Peyer's patch (tissue), 4 donors: ENCODE measurements at regions not wholly inside any gene's neighbourhood (a gene's known extent, or its start where the extent isn't known, plus 50 kb on each side); places are given as distances from the start of the nearest gene placed in this dataset.

Experiments
- DNase-seq, 3 donors: peaks; one replicate each; pipeline ENCODE4 v3.0.0-alpha.2; 2017 to 2019
- H3K27ac ChIP-seq, 4 donors: fragments of 200-600 bp; sonication (generic); one replicate each; pipeline ENCODE4 v1.5.1; 2016 to 2019
- H3K27me3 ChIP-seq, 2 donors: fragments of 200-600 bp; sonication (generic); one replicate each; pipeline ENCODE4 v1.5.1; 2019
- H3K36me3 ChIP-seq, 3 donors: fragments of 200-600 bp; sonication (generic); one replicate each; pipeline ENCODE4 v1.5.1; 2016 to 2019
- H3K4me1 ChIP-seq, 4 donors: fragments of 200-600 bp; sonication (generic); one replicate each; pipeline ENCODE4 v1.5.1; 2016 to 2019
- H3K4me3 ChIP-seq, 4 donors: fragments of 200-600 bp; sonication (generic); 1 replicate in 3 of 4; 2 replicates in 1 of 4; pipeline ENCODE4 v1.5.1; 2016 to 2019; ENCODE audit warnings: mild to moderate bottlenecking in 1 of 4
- H3K9me3 ChIP-seq, 4 donors: fragments of 200-600 bp; sonication (generic); one replicate each; pipeline ENCODE4 v1.5.1; 2016 to 2019; ENCODE audit warnings: mild to moderate bottlenecking in 1 of 4
- POLR2A ChIP-seq, 2 donors: fragments of 450-650 bp; IDR thresholded peaks; one replicate each; pipeline ENCODE4 v1.5.1; 2017; ENCODE audit warnings: antibody characterized with exemption in 2 of 2, mild to moderate bottlenecking in 2 of 2, moderate library complexity in 2 of 2
- TF ChIP-seq, protein P1 (sequence below), 6 experiments: fragments of 450-650 bp in 4 of 6; fragments of 200-600 bp in 2 of 6; sonication (generic) in 1 of 6; IDR thresholded peaks; one replicate each; pipeline ENCODE4 v1.5.1; 2017 to 2019; ENCODE audit warnings: antibody characterized with exemption in 6 of 6, mild to moderate bottlenecking in 3 of 6, moderate library complexity in 1 of 6

DNA sequence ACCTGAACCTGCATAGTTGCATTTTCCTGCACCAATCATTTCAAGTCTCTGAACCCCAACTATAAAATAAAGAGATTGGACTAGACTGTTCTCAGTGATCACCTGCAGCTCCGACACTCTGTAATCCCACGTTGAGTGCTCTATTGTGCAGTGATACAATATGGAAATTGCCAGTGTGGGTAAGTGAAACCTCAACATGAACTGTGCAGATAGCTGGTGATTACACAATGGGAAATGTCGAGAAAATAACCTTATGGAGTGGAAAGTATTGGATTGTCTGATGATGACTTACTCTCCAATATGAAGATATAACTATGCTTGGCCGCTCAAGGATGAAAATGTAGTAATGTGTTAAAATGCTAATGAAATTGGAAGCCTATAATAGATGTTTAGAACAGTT lies 293.1 kb upstream of the BRINP1 start:
- no peak overlapping the region for H3K4me3 ChIP-seq
- H3K9me3 ChIP-seq, result no peaks in the 10 kb centered on the region
- H3K4me1 ChIP-seq, result no peaks in the 10 kb centered on the region
- no peak overlapping the region for H3K27ac ChIP-seq
- DNase-seq, result no peak
- no peaks in the 10 kb centered on the region for H3K36me3 ChIP-seq
- H3K27me3 ChIP-seq, result no peaks in the 10 kb centered on the region
- TF ChIP-seq POLR2A (IDR thresholded peaks at IDR 0.05), result no peak
- TF ChIP-seq, protein P1, sequence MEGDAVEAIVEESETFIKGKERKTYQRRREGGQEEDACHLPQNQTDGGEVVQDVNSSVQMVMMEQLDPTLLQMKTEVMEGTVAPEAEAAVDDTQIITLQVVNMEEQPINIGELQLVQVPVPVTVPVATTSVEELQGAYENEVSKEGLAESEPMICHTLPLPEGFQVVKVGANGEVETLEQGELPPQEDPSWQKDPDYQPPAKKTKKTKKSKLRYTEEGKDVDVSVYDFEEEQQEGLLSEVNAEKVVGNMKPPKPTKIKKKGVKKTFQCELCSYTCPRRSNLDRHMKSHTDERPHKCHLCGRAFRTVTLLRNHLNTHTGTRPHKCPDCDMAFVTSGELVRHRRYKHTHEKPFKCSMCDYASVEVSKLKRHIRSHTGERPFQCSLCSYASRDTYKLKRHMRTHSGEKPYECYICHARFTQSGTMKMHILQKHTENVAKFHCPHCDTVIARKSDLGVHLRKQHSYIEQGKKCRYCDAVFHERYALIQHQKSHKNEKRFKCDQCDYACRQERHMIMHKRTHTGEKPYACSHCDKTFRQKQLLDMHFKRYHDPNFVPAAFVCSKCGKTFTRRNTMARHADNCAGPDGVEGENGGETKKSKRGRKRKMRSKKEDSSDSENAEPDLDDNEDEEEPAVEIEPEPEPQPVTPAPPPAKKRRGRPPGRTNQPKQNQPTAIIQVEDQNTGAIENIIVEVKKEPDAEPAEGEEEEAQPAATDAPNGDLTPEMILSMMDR (IDR thresholded peaks at IDR 0.05), result no peak

DNA sequence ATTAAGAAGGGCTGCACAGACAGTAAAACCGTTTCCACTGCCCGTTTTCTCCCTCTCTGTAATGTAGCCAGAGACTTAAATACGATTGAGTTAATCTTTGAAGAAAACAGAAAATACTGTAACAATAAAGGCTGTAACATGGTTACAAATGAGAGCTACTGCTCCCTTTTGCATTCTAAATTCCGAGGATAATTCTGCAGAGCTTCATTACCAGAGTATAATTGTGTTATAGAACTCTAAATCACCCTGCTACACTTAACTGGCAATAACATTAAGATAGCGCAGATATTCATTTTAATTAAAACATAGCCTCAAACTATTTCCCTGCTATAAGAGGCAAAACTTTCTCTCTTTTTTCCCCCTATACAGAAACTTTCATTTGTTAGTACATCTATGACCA lies 283.7 kb upstream of the BRINP1 start:
- H3K9me3 ChIP-seq, result no peaks in the 10 kb centered on the region
- DNase-seq, result no peak
- H3K4me3 ChIP-seq, result no peak overlapping the region
- no peak overlapping the region for H3K27ac ChIP-seq
- H3K27me3 ChIP-seq, result no peaks in the 10 kb centered on the region
- no peaks in the 10 kb centered on the region for H3K4me1 ChIP-seq
- TF ChIP-seq POLR2A (IDR thresholded peaks at IDR 0.05), result no peak
- TF ChIP-seq, protein P1 (IDR thresholded peaks at IDR 0.05), result no peak
- H3K36me3 ChIP-seq, result no peaks in the 10 kb centered on the region

DNA sequence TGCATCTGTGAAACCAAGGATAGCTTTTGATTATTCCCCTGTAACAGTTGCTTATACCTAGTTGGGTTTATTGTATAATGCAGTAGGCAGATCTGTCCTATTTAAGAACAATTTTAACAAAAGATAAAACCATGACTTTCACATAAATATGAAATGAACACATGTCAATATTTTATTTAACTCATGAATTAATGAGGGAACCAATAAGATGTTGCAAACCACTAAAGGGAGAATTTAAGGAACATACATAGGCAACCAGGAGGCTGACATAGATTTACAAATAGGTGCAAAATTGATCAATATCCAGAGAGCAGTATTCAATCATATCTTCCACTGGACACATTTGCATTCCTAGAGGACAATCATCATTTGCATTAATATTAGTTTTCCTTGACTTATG lies 280.0 kb upstream of the BRINP1 start:
- no peaks in the 10 kb centered on the region for H3K9me3 ChIP-seq
- H3K36me3 ChIP-seq, result no peaks in the 10 kb centered on the region
- H3K27me3 ChIP-seq, result no peaks in the 10 kb centered on the region
- no peak for DNase-seq
- no peak overlapping the region for H3K27ac ChIP-seq
- no peaks in the 10 kb centered on the region for H3K4me1 ChIP-seq
- no peak overlapping the region for H3K4me3 ChIP-seq
- TF ChIP-seq, protein P1 (IDR thresholded peaks at IDR 0.05), result no peak
- no peak for TF ChIP-seq POLR2A (IDR thresholded peaks at IDR 0.05)

DNA sequence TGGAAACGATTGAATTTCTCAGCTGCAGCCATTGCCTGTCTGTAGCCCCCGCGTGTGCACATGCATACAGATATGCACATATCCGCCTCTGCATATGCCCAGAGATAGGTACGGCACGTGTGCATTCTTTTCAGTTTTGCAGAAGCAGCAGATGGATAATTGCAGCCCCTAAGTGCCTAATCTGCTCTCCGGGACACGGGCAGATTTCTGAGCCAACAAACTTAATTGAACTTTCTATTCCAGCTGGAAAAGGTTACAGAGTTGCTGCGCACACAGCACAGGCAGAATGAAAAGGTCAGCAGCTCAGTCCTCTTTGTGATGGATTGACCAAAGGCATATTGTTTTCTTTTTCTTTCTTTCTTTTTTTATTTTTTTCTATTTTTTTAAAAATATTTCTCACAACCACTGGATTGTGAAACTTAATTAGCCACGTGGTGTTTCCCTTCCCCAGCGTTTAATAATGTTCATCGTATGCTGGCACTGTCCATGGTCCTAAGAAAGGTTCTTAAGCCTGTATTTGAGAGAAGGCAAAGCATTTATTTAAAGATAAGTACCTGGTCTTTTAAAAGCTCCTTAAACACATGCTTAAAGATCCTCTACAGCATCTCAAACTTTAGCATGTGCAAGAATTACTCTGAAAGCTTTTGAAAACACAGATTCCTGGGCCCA lies 270.2 kb upstream of the BRINP1 start:
- H3K4me3 ChIP-seq, result no peak overlapping the region
- no peaks in the 10 kb centered on the region for H3K4me1 ChIP-seq
- no peaks in the 10 kb centered on the region for H3K9me3 ChIP-seq
- no peak for DNase-seq
- H3K27ac ChIP-seq, result no peak overlapping the region
- no peaks in the 10 kb centered on the region for H3K27me3 ChIP-seq
- no peaks in the 10 kb centered on the region for H3K36me3 ChIP-seq
- TF ChIP-seq, protein P1 (IDR thresholded peaks at IDR 0.05), result no peak
- no peak for TF ChIP-seq POLR2A (IDR thresholded peaks at IDR 0.05)

DNA sequence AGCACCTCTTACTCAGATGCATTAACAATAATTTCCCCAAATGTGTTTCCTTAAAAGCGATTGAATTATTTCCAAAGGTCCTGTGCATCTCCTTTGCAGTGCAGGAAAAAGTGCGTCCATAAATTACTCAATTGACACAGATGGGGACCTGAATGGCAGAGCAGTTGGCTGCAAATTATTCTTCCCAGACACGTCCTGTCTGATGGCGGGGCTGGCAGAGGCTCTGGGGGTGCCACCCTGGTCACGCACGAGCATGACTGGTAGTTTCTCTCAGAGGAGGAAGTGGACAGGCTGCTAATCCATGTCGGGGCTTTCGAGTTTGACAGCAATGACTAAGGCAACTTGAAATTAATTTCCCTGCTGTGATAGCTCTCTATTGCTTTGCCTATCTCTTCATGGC lies 264.8 kb upstream of the BRINP1 start:
- no peak overlapping the region for H3K27ac ChIP-seq
- H3K36me3 ChIP-seq, result no peaks in the 10 kb centered on the region
- no peak for DNase-seq
- no peak for TF ChIP-seq POLR2A (IDR thresholded peaks at IDR 0.05)
- TF ChIP-seq, protein P1 (IDR thresholded peaks at IDR 0.05), result no peak
- no peaks in the 10 kb centered on the region for H3K9me3 ChIP-seq
- no peaks in the 10 kb centered on the region for H3K27me3 ChIP-seq
- H3K4me1 ChIP-seq, result no peaks in the 10 kb centered on the region
- no peak overlapping the region for H3K4me3 ChIP-seq

DNA sequence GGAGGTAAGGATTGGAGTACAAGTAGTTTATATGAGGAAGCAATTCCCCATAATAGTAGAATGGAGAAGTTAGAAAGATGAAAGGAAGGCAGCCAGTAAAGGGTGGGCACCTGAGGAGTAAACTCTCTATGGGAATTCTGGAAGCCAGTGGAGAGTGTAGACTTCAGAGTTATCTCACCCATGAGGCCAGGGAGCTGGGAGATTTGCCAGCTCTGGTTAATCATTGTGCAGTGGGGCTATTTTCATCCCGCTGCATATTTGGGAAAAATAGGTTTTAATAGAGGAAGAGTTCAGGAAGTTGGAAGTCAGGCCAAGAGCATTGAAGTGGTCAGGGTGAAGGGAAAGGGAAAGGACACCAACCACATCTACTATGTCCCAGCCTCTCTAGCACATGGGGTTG lies 242.3 kb upstream of the BRINP1 start:
- no peaks in the 10 kb centered on the region for H3K27me3 ChIP-seq
- no peak for DNase-seq
- no peaks in the 10 kb centered on the region for H3K9me3 ChIP-seq
- no peaks in the 10 kb centered on the region for H3K36me3 ChIP-seq
- H3K27ac ChIP-seq, result no peak overlapping the region
- no peak overlapping the region for H3K4me3 ChIP-seq
- TF ChIP-seq POLR2A (IDR thresholded peaks at IDR 0.05), result no peak
- TF ChIP-seq, protein P1 (IDR thresholded peaks at IDR 0.05), result no peak
- H3K4me1 ChIP-seq, result no peaks in the 10 kb centered on the region
